ENCODE measurements at regions not wholly inside any gene's neighbourhood (a gene's known extent, or its start where the extent isn't known, plus 50 kb on each side); places are given as distances from the start of the nearest gene placed in this dataset.
A peak's percentile ranks its signal among the peaks of the same experiment; 100 is the strongest.

DNA sequence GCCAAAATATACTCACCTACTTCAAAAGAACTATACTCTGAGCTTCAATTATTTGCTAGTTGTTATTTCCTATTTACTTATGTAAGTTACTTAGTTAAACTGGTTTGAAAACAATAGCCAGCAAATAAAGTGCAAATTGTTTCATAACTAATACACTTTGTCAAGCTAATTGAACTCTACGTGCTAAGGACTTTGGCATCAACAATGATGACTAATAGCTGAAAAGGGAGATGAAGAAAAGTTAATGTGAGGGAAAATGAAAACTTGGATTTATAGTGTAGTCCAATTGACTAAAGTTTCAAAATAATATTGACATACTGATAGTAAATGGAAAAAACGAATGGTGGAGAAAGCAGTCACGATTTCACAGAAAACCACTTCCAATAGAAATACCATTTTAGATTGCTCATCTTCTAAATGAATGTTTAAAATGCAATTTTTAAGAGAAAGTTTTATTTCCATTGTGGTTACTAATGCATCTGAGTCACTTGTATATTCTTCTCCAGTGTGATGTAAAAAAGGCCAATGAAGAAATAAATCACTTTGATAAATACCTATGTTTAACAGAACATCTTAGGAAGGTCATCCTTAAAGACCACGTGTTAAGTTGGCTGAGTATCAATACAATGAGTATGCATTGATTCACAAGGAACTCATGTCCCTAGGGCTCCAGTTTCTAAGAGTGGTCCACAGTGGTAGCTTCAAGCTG, 455.2 kb downstream of the LTN1 start:
- no peak for DNase-seq

GRCh38 chr21:28532446-28532845, 460.2 kb downstream of the LTN1 start:
- no peak for DNase-seq

GRCh38 chr21:28523367-28523766, 469.3 kb downstream of the LTN1 start:
- DNase-seq, result no peak

DNA sequence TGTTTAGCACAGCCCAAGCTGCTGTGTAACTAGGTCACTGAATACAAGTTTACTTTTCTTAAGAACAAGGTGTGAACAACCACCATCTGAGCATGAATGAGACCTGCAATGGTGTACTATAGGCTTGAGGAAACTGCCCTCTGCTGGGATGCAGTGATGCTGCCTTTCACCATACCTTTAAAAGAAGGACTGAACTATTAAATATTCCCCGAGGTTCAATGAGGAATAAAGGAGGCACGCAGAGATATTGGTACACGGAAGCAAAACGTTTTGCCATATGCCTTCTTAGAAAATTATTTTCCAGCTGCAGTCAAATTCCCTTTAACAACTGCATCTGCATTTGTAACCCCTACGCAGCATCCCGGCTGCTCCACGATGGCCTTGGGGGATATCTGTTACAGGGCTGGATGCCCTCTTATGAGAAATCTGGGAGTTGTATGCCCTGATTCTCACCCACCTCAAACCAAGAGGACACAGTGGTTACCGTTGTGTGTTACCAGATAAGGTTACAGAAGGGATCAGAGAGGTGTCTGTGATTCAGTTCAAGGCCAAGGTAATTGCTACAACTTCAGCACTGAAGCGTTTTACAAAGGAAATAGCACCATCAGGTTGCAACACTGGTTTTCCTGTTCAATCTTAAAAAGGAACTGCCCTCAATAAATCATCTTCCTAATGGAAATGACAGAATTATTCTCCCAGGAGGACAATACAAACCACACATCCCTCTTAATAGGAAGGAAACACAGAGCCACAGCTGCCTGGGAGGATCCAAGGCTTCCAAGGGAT, 470.5 kb downstream of the LTN1 start:
- DNase-seq, result no peak

DNA sequence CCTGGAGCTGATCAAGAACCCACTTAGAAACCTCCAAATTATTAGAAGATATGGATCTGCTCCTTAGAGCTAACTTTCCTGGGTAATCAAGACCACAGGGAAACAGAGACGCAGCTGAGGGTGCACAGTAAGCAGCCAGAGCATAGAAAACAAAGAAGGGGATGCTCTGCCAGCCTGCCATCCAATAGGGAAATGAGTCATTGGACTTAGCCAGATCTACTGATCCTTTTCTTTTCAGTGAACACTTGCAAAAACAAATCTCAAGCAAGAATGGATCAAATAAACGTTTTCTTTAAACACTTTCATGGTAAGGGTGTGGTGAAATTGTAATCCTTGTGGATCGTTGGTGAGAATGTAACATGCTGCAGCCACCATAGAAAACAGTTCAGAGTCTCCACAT, 474.0 kb downstream of the LTN1 start:
- DNase-seq, result no peak

- peak in 42 of 51 donors; percentile 0 to 60 (median 12) for DNase-seq
Observed at GRCh38 chr21:28516991-28517592, 475.6 kb downstream of the LTN1 start.

DNA sequence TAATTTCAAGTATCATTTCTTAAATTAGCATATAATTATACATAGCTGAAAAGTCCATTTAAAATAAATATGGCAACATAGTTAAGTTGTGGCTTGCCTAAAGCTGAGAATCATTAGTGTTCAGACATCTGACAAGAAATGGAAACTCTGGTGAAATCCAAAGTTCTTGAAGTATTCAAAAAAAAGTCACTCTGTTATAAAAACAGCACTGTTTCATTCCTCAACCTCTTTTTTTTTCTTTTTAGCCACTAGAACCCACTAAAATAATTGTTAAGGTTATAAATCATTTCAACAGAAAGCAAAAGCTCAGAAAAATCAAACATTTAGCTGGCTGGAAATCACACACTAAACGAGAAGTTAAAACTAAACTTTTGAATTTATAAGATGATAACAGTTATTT, 476.7 kb downstream of the LTN1 start:
- no peak for DNase-seq

- no peak for DNase-seq
Observed at GRCh38 chr21:28513428-28513827, 479.2 kb downstream of the LTN1 start.

- no peak for DNase-seq
Observed at GRCh38 chr21:28509031-28509430, 483.6 kb downstream of the LTN1 start.

GRCh38 chr21:28508126-28508525, 484.6 kb downstream of the LTN1 start:
- no peak for DNase-seq

DNA sequence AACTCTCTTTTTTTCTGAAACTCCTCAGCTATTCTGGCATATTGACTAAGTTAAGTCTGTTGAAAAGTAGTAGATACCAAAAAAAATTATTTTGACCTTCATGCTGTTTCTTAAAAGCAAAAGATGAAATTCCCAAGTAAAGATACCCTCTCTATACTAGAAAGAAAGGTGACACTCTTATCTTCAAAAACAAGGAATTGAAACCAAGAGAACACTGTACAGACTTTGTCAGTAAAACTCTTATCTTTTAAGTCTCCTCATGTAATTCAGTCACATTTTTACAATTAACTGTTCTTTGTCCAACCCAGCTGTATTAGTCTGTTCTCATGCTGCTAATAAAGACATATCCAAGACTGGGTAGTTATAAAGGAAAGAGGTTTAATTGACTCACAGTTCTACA, 496.2 kb downstream of the LTN1 start:
- DNase-seq, result no peak

GRCh38 chr21:28492127-28492526, 500.6 kb downstream of the LTN1 start:
- DNase-seq, result no peak

DNA sequence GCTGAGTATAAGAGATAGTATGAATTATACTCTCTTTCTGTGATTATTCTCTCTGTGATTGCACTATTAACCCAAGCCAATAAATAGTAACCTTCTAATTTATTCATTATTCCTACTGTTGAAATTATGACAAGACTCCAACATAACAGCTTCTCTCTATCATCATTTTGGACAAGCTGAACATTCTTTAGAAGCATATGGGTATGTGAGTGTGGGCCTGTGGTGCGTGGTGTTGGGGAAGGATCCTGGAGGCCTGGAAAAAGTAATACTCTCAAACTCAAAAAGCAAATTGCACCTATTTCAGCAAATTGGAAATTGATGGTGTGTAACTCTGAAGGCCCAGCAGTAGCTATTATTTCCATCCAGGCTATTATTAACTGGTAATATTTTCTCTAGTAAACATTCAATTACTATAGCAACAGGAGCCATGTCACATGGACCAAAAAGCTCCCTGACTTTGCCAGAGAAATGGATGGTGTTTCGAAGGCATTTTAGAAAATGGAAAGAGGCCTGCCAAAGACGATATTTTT, 502.8 kb downstream of the LTN1 start:
- no peak for DNase-seq

DNA sequence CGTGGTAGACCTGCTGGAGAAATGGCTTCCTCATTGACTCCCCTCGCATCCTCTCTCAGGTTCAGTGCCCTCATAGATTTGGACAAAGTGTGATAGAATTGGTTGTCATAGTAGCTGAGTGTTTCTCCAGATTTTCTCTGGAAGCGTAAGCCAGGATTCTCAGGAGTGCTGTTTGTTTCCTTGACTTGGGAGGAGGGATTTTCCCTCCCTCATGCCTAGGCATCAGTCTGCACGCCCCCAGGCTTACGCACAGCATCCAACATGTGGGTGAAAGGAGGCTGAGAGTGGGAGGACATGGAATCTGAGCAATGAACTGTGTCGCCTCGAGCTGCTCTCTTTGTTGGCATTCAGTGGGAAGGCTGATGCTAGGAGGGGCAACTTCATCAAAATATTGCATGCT, 503.5 kb downstream of the LTN1 start:
- DNase-seq, result peak in 2 of 51 donors; percentile 16 to 20

DNA sequence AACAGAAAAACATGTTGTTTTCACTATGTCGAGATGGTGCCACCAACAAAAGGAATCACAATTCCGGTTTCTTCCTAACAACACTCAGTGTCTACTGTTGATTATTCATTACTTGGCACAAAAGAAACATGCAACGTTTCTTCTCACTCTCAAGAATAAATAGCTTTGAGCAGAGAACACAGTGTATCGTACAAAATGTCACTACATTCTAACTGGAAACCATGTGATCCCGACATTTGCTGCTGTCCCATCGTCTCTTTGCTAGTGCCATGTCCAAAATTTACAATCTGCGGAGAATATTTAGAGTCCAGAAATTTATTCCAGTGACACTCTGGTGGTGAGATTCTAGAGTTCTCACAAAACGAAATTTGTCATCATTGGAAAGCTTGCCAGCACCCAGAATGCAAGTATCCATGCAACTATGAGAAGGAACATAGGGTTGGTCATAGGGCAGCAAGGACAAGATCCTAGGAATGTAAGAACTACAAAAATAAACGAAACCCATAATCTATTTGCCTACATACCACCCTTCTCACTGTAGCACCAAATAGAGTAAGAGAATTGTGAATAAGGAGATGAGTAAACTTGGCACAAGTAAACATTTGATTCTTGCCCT, 505.1 kb downstream of the LTN1 start:
- no peak for DNase-seq

DNA sequence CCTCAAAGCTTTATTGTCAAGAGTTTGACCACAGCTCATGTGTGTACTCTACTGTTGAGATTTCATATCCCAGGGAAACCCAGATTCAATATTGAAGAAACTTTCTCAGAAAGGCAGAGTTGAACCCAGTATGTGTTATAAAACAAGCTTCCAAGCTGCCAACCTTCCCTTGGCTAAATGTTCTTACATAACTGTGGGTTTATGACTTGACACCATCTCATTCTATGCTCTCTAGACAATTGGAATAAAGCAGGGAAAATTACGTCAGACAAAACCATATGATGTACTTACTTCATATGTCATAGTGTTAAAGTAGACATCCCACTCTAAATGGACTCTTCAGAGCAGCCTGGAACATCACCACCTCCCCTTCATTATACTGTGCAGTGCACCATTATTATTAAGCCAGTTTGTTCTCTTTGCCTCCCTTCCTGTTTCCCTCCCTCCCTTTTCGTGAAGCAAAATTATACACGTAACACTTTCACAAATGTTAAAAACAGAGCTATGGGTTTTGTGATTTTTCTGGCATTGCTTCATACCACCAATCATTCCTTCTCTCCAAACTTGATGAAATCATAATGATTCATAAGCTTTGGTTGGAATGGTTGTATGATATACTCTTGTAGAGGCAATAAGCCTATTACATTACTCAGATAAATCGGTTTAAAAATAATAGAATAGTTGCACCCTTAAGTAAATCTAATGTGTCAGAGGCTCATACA, 507.2 kb downstream of the LTN1 start:
- DNase-seq, result no peak

DNA sequence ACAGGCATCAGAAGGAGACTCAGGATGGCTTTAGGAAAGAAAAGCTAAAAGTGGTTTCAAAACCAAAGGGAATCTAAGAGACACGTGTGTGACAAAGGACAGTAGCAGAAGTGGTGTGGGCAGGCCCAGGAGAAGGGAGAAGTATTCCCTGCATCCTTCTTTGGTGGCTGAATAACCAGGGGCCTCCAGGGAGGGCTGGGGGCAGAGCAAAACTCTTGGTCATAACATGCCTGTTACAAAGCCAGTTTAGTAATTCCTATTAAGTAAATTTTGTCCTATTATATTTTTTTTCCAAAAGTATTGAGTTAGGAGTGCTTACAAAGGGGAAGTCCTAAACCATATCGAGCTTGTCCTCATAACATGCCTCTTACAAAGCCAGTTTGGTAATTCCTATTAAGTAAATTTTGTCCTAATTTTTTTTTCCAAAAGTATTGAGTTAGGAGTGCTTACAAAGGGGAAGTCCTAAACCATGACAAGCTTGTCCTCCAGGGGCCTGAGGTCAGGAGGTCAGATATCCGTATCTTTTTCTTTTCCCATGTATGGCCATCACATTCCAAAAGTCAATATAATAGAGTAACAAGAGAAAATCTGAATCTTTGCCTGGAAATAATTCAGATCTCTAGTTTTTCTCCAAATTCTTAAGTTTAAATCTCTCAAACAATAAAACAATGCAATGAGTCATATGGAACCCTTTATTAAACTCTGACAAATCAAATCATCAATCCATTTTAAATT, 509.2 kb downstream of the LTN1 start:
- DNase-seq, result no peak

DNA sequence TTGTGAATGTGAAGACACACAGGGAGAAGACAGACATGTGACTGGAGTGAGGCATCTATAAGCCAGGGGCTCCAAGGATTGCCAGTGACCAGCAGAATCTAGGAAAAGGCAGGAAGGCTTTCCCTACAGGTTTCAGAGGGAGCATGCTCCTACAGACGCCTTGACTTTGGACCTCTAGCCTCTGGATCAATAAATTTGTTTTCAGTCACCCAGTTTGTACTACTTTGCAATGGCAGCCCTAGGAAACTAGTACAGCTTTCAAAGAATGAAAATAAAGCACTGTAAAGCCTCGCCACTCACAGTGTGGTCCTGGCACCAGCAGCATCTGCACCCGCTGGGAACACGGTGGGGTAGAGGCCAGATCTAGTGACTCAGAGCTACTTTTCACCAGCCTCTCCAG, 510.0 kb downstream of the LTN1 start:
- DNase-seq, result no peak

DNA sequence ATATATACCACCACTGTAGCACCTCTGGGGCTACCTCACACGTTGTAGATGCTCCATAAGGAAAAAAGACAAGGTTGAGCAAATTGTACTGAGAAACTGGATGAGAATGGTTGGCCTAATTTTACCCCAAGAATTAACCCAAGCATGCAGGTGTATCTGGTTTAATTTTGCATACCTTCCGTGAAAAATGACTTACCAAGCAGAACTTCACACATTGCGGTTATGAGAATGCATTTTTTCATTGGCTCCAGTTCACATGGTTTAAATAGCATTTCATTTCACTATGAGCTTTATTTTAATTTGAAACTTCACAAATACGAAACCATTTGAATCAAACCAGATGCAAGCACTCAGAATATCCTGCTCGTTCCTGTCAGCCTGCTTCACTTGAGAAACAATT, 512.2 kb downstream of the LTN1 start:
- DNase-seq, result no peak

GRCh38 chr21:28473530-28474220, 519.0 kb downstream of the LTN1 start:
- no peak for DNase-seq
